ENCODE measurements at regions not wholly inside any gene's neighbourhood (a gene's known extent, or its start where the extent isn't known, plus 50 kb on each side); places are given as distances from the start of the nearest gene placed in this dataset.

- Histone ChIP-seq H3K36me3 (no peaks in the 10 kb centered on the region), H3K4me1 (no peaks in the 10 kb centered on the region), H3K4me3 (no peak overlapping the region), H3K27ac (no peak overlapping the region), H3K9me3 (no peaks in the 10 kb centered on the region), H3K27me3 (no peaks in the 10 kb centered on the region)
- no peak for TF ChIP-seq CTCF (IDR thresholded peaks at IDR 0.05)
- intact Hi-C loops (cut with DNase I): no loop called here
- DNase-seq (ENCODE audit: low spot score in 2 of 2): no peak
These were observed 259.6 kb downstream of the TSHZ3 start for GRCh38 chr19:31089681-31090080.

DNA sequence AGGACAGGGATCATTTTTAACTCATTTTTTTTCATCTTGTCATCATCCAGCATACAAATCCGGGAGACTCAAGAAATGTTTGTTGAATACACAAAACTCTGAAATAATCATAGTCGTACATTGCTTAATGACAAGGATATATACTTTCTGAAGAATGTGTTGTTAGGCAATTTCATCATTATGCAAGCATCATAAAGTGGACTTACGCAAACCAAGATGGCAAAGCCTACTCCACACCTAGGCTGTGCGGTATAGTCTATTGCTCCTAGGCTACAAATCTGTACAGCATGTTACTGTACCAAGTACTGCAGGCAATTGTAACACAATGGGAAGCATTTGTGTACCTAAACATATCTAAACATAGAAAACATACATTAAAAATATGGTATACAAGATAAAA, 264.1 kb downstream of the TSHZ3 start:
- Histone ChIP-seq H3K27ac (no peak overlapping the region), H3K27me3 (no peaks in the 10 kb centered on the region), H3K36me3 (no peaks in the 10 kb centered on the region), H3K4me3 (no peak overlapping the region), H3K4me1 (no peaks in the 10 kb centered on the region), H3K9me3 (no peaks in the 10 kb centered on the region)
- no peak for TF ChIP-seq CTCF (IDR thresholded peaks at IDR 0.05)
- no peak for DNase-seq (ENCODE audit: low spot score in 2 of 2)
- intact Hi-C loops (cut with DNase I): no loop called here

DNA sequence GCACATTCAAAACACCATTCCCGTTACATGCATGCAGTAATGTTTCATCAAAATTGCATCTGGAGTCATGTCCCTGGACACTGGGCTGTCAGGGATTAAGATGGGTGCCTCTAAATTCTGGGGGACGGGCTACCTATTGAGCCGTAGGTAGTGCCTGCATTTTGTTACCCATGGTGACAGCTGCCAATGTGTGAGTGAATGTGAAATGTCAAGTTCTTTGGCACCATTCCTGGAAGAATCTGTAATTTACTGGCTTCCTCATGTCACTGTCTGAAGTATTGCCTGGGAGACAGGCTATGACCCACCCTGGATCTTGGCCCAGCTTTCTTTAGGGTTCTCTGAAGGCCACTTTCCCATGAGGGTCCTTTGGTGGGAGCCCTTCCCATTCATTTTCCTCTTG, 266.1 kb downstream of the TSHZ3 start:
- no peaks in the 10 kb centered on the region for H3K4me1 ChIP-seq
- no peaks in the 10 kb centered on the region for H3K9me3 ChIP-seq
- no peak for TF ChIP-seq CTCF (IDR thresholded peaks at IDR 0.05)
- no peaks in the 10 kb centered on the region for H3K27me3 ChIP-seq
- no peak overlapping the region for H3K27ac ChIP-seq
- DNase-seq (ENCODE audit: low spot score in 2 of 2): no peak
- no peaks in the 10 kb centered on the region for H3K36me3 ChIP-seq
- no peak overlapping the region for H3K4me3 ChIP-seq
- intact Hi-C loops (cut with DNase I): no loop called here

DNA sequence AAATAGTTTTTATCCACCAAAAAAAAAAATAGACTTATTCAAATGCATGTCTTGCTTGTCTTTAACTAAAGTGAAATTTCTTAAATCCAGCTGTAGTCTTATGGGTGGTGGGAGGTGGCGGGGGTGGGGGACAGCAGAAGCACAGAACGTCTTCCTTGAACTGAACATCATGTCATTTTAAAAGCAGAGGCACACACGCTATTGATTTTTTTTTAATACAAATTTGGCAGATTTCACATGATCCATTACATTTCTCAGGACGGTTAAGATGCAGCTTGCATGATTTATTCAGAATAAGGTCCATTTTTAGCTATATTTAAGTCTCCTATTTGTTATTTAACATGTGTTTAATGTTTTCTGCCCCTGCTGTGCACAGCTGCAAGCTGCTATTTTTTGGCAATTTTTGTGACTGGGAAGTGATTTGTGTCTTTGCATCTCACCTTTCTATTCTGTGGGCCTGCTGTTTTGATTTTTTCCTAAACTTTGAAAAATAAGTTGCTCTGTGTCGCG, 274.0 kb downstream of the TSHZ3 start:
- Histone ChIP-seq H3K36me3 (no peaks in the 10 kb centered on the region), H3K9me3 (no peaks in the 10 kb centered on the region), H3K27ac (no peak overlapping the region), H3K4me3 (no peak overlapping the region), H3K4me1 (no peaks in the 10 kb centered on the region), H3K27me3 (no peaks in the 10 kb centered on the region)
- TF ChIP-seq CTCF (IDR thresholded peaks at IDR 0.05): no peak
- DNase-seq (ENCODE audit: low spot score in 2 of 2): no peak
- intact Hi-C loops (cut with DNase I): no loop called here

DNA sequence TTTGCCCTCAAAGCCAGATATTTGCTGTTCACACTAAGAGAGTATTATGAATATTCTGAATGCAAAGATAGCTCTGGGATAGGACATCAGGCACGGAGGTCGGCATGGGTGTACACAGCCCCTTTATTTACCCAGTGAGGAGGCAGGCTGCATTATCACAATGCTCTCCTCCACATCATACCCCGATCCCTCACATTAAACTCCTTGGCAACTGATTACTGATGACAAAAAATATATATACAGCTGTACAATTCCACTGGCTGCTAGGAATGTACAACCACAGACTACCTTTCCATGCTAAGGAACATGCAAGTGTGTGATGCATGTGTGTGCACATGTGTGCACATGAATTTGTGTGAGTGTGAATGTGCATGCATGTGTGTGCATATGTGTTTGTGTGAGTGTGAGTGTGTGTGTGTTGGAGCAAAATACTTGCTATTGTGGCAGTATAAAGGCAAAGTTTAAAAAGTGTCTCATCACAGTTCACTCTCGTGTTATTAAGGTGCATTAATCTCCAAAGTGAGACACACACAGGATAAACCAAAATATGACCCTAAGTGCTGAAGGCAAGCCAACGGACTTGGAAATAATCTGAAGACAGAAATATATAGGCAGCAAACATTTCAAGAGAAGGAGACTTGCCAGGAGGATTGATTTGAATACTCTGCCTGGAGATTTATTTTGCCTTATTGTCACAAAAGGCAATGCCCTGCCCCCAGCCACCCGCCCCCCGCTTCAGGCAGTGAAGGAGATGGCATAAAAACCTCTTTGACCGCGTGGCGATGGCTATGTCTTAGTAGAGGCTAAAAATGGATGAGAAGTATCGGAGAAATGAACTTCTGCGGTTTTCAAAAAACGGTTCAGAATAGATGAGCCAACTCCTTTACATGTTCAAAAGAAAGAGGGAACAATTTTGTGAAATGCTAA, 274.8 kb downstream of the TSHZ3 start:
- no peaks in the 10 kb centered on the region for H3K27me3 ChIP-seq
- no peaks in the 10 kb centered on the region for H3K4me1 ChIP-seq
- no peak for TF ChIP-seq CTCF (IDR thresholded peaks at IDR 0.05)
- no peak overlapping the region for H3K4me3 ChIP-seq
- no peaks in the 10 kb centered on the region for H3K36me3 ChIP-seq
- no peak overlapping the region for H3K27ac ChIP-seq
- H3K9me3 ChIP-seq: no peaks in the 10 kb centered on the region
- no peak for DNase-seq (ENCODE audit: low spot score in 2 of 2)
- intact Hi-C loops (cut with DNase I): no loop called here

All from ascending aorta (tissue), 2 donors.